GM18508 (cell line): ENCODE measurements at regions not wholly inside any gene's neighbourhood (a gene's known extent, or its start where the extent isn't known, plus 50 kb on each side); places are given as distances from the start of the nearest gene placed in this dataset.
"Not testable (repeated sequence)": the region's sequence is repeated elsewhere in the genome, so short reads cannot be mapped to it uniquely, and the experiment has no call there.

Experiments
- ATAC-seq: cut with Tn5 transposase; IDR thresholded peaks from one replicate; pipeline ENCODE4 v1.9.1; 2021; ENCODE audit warnings: moderate number of reproducible peaks; ENCODE audit not compliant: insufficient read depth, unreplicated experiment

DNA sequence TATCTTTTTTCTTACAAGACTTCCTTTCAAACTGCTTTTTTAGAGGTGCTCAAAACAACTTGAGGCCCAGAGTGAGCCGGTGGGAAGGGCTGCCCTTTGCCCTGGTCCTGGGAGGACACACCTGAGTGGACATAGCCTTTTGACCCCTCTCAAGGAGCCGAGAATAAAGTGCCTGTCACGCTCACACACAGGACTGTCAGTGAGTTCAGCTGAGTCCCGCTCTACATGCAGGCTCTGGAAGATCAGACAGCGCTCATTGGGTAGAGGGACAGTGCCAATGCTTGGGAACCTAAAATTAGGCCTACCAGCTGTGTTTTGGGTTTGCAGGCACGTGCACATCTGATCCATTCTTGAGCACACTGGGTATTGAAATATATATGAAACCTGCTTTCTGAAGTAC lies 387.8 kb downstream of the CD83 start:
- ATAC-seq = no peak

DNA sequence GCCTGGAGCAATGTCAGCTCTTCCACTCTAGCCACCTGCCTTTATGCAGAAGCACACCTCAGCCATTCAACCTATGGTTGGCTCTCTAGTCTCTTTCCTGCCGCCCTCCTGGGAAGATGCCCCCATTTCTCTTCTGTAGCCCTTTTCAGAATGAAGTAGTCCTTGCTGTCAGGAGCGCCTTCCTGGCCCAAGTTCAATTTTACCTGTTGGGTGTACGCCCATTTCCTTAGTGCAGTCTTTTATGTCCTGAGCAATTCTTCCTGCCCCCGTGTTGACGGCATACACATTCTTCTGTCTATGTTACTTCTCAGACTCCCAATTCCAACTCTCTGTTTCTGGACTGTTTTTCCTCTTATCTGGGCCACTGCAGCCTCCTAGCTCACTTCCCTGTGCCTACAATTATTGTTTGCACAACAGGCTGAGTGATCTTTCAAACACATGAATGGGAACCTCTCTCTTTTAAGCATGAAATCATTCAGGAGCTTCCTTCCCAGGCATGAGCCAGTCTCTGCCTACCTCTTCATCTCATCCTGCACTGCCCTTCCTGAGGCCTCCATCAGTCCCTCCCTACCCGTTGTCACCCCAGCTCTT lies 389.2 kb downstream of the CD83 start:
- ATAC-seq = no peak

DNA sequence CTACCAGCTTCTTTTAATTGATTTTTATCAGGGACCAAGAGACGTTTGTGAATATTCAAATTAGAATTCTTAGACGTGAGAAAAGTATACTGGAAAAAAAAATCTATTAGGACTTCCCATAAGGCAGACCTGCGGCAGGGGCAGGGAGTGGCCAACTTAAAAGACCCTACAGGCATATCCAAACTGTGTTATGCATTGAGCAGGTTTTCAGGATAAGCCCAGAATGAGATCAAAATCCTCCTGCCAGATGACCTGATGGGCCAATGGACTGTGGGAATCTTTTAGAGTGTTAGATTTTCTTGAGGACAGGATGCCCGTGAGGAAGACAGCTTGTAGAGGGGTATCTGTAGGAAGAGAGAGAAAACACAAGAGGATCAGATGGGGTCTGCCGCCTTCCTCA lies 391.5 kb downstream of the CD83 start:
- ATAC-seq = no peak

DNA sequence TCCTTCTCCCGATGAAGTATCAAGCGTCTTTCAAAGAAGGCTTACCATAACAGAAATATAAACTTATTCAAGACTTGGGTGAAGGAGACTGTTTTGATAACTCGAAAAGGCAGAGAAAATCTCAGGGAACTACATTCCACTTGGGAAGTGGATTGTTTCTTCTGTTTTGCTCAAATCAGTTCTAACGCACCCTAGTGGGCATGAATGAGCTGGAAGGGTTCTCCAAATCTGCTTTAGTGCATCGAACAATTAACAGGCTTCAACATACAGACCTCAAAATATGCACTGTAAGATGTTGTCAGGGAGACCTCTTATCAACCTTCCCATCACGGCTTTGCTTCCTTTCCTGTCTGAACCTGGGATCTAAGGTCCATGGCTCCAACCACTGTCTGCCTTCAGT lies 392.5 kb downstream of the CD83 start:
- ATAC-seq = no peak

DNA sequence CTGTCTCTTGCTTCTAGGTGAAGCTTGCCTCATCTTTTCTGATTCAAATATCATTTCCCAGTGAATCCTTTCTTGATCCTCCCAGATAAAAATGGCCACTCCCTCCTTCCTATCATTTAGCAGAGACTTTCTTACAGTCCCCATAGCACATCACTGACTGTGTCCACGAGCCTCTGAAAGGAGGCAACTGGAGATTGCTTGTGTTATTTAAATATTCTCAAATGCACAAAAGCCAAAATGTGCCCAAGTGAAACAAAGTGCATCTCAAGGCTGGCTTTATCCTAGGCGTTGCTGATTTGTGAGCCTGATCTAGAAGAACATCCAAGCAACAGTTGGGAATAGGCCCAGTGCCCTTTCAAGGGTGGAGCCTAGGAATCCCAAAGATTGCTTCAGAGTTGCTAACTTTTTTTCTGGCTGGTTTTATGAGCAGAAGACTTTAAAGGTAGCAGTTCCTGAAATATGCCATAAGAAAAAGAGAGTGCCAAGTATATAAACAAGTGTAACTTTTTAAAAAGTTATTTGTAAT lies 393.6 kb downstream of the CD83 start:
- no peak for ATAC-seq

DNA sequence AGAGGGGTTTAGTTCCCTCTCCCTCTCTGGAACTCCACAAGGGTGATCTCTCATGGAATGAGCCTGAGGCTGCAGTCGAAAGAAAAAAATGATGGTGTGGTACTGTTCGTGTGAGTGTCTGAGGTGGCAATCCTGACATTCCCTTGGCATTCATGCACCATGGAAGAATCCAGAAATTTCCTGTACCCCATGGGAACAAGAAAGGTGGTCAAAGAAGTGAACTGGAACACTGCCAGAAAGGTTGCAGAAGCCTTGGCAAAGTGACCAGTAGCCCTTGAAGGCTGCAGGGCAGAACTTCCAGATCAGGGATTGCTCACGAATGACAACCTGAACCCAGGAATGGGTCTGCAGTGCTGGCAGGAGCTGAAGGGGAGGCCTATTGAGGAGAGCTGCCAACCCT lies 394.7 kb downstream of the CD83 start:
- ATAC-seq = no peak

DNA sequence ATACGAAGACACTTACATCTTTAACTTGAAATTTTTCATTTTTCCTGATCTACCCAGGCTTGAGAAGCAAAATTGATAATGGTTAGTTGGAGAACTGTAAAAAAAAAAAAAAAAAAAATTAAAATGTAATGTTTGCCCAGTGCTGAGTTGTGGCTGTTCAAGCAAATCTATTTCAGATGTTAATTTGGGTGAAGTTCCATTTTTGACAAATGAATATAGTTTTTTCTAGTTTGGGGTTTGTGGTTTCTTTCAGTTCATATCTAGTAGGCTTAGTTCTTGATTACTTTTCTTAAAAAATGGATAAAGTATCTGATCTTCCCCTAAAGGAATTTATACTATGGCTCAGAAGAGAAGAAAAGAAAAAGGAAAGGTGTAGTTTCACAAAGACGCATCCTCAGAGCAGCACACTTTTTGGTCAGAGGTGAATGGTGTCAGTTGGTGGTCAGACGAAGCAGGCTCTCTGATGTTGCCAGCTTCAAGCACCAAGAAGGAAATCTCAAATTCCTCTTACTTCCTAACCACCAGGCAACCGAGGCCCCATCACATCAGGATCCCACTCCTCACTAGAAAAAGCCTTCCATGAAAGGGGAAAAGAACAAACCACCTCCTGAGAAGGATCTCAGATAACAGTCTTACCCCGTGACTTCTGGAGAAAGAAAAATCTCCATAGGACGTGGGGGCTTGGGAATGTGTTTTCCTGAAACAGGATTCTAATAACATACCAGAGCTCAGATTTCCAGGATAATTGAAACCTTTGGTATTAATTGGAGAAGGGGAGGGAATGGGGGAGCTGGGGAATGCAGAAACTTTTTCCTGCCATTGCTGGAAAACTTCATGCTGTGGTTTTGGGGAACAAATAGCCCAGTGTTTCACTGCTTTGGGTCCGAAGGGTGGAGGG lies 396.2 kb downstream of the CD83 start:
- ATAC-seq = no peak

DNA sequence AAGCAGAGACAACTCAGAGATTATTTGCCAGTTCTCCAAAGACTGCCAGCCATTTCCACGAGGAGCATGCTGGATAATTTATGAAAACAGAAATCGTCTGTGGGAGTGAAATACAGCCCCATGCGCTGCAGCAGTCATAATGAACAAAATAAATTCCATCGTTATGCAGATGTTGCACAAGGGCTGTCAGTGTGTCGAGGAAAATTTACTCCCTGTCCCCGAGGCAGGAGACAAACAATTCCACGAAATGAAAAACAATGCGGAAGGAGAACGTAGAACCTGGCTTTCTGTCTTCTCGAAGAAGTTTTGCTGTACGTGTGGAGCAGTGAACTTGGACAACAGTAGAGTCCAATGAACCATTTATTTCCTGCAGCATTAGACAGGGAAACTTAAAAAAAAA lies 399.4 kb downstream of the CD83 start:
- ATAC-seq = no peak

DNA sequence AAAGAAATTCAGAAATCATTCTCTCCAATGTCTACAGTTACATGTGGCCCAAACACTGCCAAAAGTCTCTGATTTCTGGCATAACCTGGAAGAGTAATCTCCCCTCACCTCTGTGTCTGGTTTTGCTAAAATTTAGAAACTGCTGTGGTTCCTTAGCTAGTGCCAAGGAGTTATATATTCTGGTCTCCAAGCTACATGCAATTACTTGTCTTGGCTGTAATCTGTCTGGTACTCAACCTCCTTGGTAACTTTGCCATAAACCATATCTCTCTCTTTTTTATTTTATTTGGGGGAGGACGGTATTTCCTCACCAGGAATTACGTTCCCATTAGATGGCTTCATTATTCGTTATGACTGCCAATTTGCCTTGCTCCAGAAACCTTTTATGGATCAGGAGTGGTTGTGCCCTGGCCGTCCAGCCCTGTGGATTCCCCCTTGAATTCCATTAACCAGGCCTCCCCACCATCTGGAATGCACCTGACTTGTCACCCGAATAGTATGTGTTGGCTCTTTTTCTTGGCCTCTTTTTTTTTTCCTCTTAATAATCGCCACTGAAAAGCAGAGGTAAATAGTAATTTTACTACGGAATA lies 400.0 kb downstream of the CD83 start:
- no peak for ATAC-seq

DNA sequence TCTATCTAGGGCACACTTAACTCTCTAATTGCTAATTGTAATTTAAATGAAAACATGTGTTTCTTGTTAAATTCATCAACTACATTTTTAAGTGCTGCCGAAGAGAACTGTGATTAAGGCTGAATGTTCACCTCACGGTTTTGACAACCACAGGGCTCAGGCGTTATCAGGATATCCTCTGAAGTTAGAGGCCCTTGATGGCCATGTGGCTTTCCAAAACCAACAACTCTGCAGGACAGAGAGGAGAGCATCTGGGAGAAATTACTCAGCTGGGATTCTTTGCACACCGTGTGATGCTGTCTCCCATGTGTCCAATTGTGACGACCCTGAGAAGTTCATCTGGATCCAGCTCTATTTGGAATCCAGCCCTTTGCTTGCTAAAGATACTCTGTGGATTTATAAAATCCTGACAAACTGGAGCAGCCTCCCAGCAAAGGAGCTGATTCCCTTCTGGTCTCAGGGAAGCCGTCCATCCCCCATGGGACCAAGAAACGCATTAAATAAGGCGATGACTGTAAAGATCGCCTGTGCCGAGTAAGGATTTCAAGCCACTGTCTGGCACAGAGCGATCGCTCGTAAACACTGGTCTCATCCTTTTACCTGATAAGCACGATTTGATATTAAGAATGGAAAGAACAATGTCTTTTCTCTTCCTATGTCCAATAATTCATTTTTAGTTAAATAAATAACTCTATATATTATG lies 401.1 kb downstream of the CD83 start:
- no peak for ATAC-seq

DNA sequence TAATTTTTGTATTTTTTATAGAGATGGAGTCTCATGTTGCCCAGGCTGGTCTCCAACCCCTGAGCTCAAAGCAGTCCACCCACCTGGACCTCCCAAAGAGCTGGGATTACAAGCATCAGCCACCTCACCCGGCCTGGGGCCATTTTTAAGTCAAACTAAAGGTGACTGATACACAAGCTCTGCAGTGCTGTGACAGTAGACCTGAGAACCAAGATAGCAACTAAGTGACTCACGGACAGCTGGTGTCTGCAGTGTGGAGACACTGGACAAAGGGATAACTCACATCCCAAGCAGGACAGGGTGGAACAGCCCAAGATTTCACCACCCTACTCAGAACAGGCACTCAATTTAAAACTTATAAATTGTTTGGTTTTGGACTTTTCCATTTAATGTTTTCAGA lies 402.5 kb downstream of the CD83 start:
- ATAC-seq = no peak

DNA sequence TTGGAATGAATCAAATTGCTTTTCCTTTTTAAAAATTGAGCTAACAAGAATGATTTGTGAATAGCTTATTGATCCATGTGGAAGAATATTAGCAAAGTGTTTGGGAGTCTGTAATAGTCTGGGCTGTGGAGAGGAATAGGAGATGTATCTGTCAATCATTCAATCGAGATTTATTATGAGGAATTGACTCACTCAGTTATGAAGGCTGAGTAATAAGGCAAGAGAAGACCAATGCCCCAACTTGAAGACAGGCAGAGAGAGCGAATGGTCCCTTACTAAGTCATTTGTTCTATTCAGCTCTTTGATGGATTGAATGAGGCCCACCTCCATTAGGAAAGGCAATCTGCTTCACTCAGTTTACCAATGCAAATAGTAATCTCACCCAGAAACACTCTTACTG lies 403.0 kb downstream of the CD83 start:
- no peak for ATAC-seq

DNA sequence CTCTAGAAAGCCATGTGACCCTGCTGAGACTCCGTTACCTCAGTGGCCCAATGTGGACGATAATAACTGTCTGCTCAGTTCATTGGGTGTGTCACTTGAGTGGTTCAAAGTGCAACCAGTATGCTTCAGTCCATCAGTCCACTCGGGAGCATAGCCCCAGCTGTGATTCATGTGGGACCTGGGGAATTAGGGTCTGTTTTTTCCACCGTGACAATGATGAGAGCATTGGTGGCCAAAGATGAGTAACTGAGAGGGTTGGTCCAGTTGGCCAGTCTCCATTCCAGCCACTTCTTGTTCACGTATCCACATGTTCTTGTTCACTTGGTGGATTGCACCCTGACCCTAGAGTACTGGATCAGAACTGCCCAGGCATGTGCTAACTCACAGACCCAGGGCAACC lies 403.6 kb downstream of the CD83 start:
- ATAC-seq = no peak

DNA sequence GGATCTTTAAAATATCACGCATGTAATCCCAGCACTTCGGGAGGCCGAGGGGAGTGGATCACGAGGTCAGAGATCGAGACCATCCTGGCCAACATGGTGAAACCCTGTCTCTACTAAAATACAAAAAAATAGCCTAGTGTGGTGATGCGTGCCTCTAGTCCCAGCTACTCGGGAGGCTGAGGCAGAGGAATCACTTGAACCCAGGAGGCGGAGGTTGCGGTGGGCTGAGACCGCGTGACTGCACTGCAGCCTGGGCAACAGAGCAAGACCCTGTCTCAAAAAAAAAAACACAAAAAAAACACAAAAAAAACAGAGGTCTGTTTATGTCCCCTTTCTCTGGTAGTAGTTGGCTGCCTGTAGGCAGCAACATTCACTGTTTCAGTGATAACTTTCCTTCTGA lies 404.3 kb downstream of the CD83 start:
- not testable (repeated sequence) for ATAC-seq

DNA sequence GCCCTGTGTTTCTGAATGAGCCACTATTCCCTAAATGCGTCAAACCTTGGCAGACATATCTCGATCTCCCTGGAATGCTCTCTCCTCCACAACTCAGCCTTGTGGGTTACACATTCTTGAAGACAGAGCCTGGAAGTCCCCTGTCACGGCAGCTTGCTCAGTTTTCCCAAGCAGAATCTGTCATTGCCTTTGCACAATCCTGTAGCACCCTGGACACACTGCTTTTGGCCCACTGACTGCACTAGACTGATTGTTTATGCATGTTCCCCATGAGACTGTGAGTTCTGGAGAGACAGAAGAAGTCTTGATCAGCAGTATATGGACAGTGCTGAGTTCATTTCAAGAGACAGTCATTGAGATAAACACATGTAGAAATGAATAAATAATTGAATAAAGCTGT lies 406.7 kb downstream of the CD83 start:
- no peak for ATAC-seq

DNA sequence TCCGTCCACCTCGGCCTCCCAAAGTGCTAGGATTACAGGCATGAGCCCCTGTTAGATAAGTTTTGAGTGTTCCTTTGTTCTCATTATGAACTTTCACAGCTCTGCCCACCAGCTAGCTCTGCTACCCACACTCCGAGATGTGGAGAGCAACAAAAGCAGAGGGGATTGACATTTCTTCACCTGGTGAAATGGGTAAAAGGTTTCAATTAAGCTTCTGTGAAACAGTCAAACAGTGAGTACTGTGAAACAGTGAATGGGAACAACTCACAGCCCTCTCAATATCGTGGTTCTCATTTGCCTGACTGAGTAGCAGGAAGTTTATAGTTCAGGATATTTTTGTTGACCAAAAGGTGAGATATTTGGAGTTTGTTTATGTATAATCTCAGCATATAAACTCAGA lies 412.8 kb downstream of the CD83 start:
- no peak for ATAC-seq

DNA sequence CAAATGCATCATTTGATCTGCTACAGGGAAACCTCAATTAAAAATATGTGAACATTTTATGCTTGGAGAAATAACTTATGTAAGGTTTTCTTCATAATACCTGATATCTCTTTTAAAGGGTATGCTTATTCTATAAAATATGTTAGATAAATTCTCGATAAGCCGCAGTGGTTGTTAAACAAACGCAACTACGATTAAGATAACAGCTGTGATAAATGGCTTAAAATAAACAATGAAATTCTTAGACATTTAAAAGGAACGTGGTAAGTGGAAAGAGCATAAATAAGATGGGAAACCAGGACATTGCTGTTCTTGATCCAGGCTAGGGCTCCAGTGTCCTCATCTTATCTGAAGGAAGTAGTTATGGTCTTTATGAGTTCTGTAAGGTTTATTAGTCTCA lies 415.9 kb downstream of the CD83 start:
- ATAC-seq = no peak

DNA sequence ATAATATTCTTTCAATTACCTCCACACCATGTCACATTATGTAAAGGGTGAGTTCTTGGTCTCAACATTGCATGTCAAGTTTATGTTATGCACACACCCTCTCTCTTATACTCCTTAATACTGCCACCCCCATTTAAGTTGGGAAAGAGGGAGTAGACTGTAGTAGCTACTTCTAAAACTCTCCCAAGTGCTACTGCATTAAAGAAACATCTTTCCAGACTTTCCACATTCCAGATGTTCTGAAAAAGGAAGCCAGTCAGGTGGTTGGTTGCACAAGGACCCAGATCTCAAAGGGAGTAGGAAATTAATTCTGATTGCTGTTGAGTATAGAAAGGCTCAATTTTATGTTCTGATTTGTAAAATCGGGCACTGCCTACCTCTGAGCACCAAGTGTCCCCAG lies 419.5 kb downstream of the CD83 start:
- ATAC-seq = no peak

DNA sequence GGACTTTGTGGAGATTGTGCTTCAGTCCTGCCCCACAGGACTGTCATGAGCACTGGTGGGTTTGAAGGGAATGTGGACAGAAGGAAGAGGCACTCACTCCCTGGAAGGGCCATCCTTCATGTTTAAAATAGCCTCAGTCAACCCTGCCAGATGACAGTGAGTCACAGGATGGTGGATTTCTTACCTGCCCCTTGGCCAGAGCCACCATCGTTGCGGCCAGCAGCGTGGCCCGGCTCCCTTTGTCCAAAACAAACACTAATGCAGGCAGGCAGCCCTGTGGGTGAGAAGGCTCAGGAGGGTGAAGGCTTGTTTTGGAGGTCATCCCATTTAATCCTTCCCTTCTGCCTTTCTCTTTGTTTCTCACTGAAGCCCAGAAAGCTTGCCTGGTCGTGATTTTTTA lies 422.7 kb downstream of the CD83 start:
- no peak for ATAC-seq

DNA sequence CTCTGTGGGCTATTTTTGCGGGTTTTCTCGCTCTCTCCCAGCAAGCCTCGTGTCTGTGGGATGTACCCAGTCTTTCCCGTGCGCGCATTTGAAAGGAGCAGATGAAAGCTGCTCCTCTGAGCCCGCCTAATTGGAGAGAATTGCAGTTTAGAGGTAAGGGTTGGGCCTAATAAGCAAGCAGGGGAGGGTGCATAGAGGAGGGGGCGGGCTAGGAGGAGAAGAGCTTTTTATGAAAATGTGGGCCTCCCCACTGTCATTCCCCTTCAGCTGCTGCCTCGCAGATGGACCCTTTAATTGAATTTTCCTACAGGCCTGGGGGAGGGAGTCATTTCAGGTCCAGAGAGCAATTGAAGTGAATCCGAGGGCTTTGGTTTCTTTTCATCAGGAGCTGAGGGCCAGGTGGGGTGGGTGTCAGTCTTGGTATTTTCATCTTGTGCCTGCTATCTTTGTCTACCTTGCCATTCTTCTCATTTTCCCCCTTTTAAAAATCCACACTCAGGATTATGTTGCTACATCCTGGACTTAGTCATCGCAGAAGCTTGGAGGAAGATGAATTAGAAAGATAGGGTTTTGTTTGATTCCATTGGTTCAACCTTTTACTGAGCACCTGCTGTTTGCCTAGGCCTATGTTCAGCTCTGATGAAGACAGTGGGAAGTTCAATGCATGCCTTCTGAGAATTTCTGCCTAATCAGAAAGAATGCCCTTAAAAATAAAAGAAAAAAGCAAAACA lies 423.4 kb downstream of the CD83 start:
- ATAC-seq = no peak
